IMR-90 (cell line): ENCODE measurements at regions not wholly inside any gene's neighbourhood (a gene's known extent, or its start where the extent isn't known, plus 50 kb on each side); places are given as distances from the start of the nearest gene placed in this dataset.

Source experiments
- ATAC-seq: fragments of 200-7000 bp; cut with Tn5 transposase; 2 replicates; pipeline ENCODE4 v1.9.1; 2020; ENCODE audit warnings: low read depth, mild to moderate bottlenecking, moderate library complexity
- BruUV-seq: library from RNA; stranded (reverse); fragments of 400-500 nt; replicated peaks from 2 replicates; lab custom pipeline; 2021; lab: Mats Ljungman, UMichigan
- CTCF ChIA-PET: fragments of 300-600 bp; formaldehyde crosslinking; extraction: SDS; loops from one replicate; lab custom pipeline; 2021; ENCODE audit warnings: antibody characterized with exemption; lab: Yijun Ruan, JAX
- POLR2A ChIA-PET: fragments of 300-600 bp; sonication (Branson Sonifier 250); formaldehyde crosslinking; loops from one replicate; lab custom pipeline; 2022; ENCODE audit warnings: antibody characterized with exemption; ENCODE audit not compliant: unreplicated experiment; lab: Charles Lee
- DNase-seq: peaks from one replicate; pipeline ENCODE4 v3.0.0; 2013
- H2AFZ ChIP-seq: replicated peaks from 2 replicates; pipeline ENCODE3; 2013; ENCODE audit warnings: low read length, mild to moderate bottlenecking; ENCODE audit not compliant: poor library complexity
- H2AK5ac ChIP-seq: 2 replicates; pipeline ENCODE4 v1.6.1; 2013; ENCODE audit warnings: low read depth, low read length, inconsistent platforms
- H2AK9ac ChIP-seq: replicated peaks from 2 replicates; pipeline ENCODE3; 2013; ENCODE audit warnings: mild to moderate bottlenecking, low read depth, low read length, moderate library complexity; ENCODE audit not compliant: poor library complexity
- H2BK120ac ChIP-seq: 2 replicates; pipeline ENCODE4 v1.6.1; 2013; ENCODE audit warnings: low read depth, low read length, inconsistent platforms
- H2BK15ac ChIP-seq: 3 replicates; pipeline ENCODE4 v1.6.1; 2013; ENCODE audit warnings: low read depth, low read length, inconsistent platforms
- H2BK20ac ChIP-seq: 2 replicates; pipeline ENCODE4 v1.6.1; 2013; ENCODE audit warnings: low read depth, mild to moderate bottlenecking, inconsistent platforms, low read length, moderate library complexity
- H2BK5ac ChIP-seq: 2 replicates; pipeline ENCODE4 v1.6.1; 2013; ENCODE audit warnings: mild to moderate bottlenecking, low read depth, low read length, inconsistent platforms; ENCODE audit not compliant: poor library complexity, severe bottlenecking
- H3K14ac ChIP-seq: replicated peaks from 2 replicates; pipeline ENCODE4 v1.6.1; 2013; ENCODE audit warnings: low read depth, low read length, inconsistent platforms
- H3K18ac ChIP-seq: 2 replicates; pipeline ENCODE4 v1.6.1; 2013; ENCODE audit warnings: low read depth, low read length, control low read depth
- H3K23ac ChIP-seq: 2 replicates; pipeline ENCODE4 v1.6.1; 2013; ENCODE audit warnings: low read depth, low read length, inconsistent platforms
- H3K27ac ChIP-seq: 2 replicates; pipeline ENCODE4 v1.5.1; 2013; ENCODE audit warnings: mild to moderate bottlenecking, control low read depth, low read length; ENCODE audit not compliant: insufficient read depth
- H3K27me3 ChIP-seq: 2 replicates; pipeline ENCODE4 v1.6.1; 2013; ENCODE audit warnings: low read length; ENCODE audit not compliant: control insufficient read depth, insufficient read depth
- H3K36me3 ChIP-seq: 2 replicates; pipeline ENCODE4 v1.6.1; 2013; ENCODE audit warnings: low read length, mixed read lengths; ENCODE audit not compliant: control insufficient read depth, insufficient read depth
- H3K4ac ChIP-seq: 2 replicates; pipeline ENCODE4 v1.6.1; 2013; ENCODE audit warnings: low read depth, low read length, inconsistent platforms
- H3K4me1 ChIP-seq: 2 replicates; pipeline ENCODE4 v1.6.1; 2013; ENCODE audit warnings: low read length, mixed read lengths; ENCODE audit not compliant: control insufficient read depth, insufficient read depth
- H3K4me2 ChIP-seq: 2 replicates; pipeline ENCODE4 v1.6.1; 2013; ENCODE audit warnings: low read depth, mild to moderate bottlenecking, control low read depth, low read length, moderate library complexity
- H3K4me3 ChIP-seq: 2 replicates; pipeline ENCODE4 v1.5.1; 2013; ENCODE audit warnings: low read depth, mild to moderate bottlenecking, control low read depth, low read length, moderate library complexity; ENCODE audit not compliant: insufficient read depth
- H3K56ac ChIP-seq: 2 replicates; pipeline ENCODE4 v1.6.1; 2013; ENCODE audit warnings: low read length, inconsistent platforms; ENCODE audit not compliant: insufficient read depth; ENCODE audit errors: extremely low read depth
- H3K79me1 ChIP-seq, 2 experiments: 2 replicates each; pipeline ENCODE4 v1.6.1; 2013; ENCODE audit warnings: low read length in 2 of 2, inconsistent platforms in 1 of 2, low read depth in 1 of 2
- H3K9ac ChIP-seq: 2 replicates; pipeline ENCODE4 v1.6.1; 2013; ENCODE audit warnings: low read depth, low read length, control low read depth
- H3K9me1 ChIP-seq: 2 replicates; pipeline ENCODE4 v1.6.1; 2013; ENCODE audit warnings: low read length, inconsistent platforms; ENCODE audit not compliant: insufficient read depth
- H3K9me3 ChIP-seq: 2 replicates; pipeline ENCODE4 v1.6.1; 2013; ENCODE audit warnings: low read length; ENCODE audit not compliant: control insufficient read depth, insufficient read depth
- H4K20me1 ChIP-seq: 2 replicates; pipeline ENCODE4 v1.6.1; 2013; ENCODE audit warnings: low read length, inconsistent platforms; ENCODE audit not compliant: insufficient read depth
- H4K5ac ChIP-seq: 2 replicates; pipeline ENCODE4 v1.6.1; 2013; ENCODE audit warnings: mild to moderate bottlenecking, low read depth, low read length, control low read depth
- H4K8ac ChIP-seq, 2 experiments: 2 replicates each; pipeline ENCODE4 v1.6.1; 2013; ENCODE audit warnings: low read depth in 2 of 2, low read length in 2 of 2, control low read depth in 1 of 2, inconsistent platforms in 1 of 2
- H4K91ac ChIP-seq: 2 replicates; pipeline ENCODE4 v1.6.1; 2013; ENCODE audit warnings: low read depth, low read length, inconsistent platforms; ENCODE audit not compliant: insufficient read depth
- BHLHE40 ChIP-seq: fragments of 150-350 bp; IDR thresholded peaks from 2 replicates; pipeline ENCODE4 v1.6.1; 2016; ENCODE audit warnings: mild to moderate bottlenecking, low read depth, low read length
- FOS ChIP-seq: fragments of 150-350 bp; IDR thresholded peaks from 2 replicates; pipeline ENCODE4 v1.6.1; 2016; ENCODE audit warnings: low read depth, low read length
- MAFK ChIP-seq: IDR thresholded peaks from 2 replicates; pipeline ENCODE4 v1.6.1; 2012; ENCODE audit warnings: low read depth, low read length, improper control_type of control experiment
- MXI1 ChIP-seq: IDR thresholded peaks from 2 replicates; pipeline ENCODE4 v1.6.1; 2012; ENCODE audit warnings: low read depth, mild to moderate bottlenecking, low read length, moderate library complexity, borderline replicate concordance
- WGBS, 2 experiments: methylation state at CpG; one replicate each; pipeline versions ENCODE4 v1.1.5 to v1.1.7; 2013; ENCODE audit warnings: missing lambda C conversion rate in 2 of 2; ENCODE audit not compliant: insufficient read length in 1 of 2; ENCODE audit errors: extremely low coverage in 2 of 2; 5-methylcytosine and 5-hydroxymethylcytosine counted together
- dilution Hi-C: fragments of 300-500 bp; cut with HindIII; formaldehyde crosslinking; loops from one replicate; pipeline ENCODE4 v1.14.3; 2018; ENCODE audit warnings: low sequenced_read_pairs; ENCODE audit not compliant: unreplicated experiment
- in situ Hi-C: fragments of 300-500 bp; cut with MboI; formaldehyde crosslinking; loops from 3 replicates; pipeline ENCODE4 v1.14.3; 2019; ENCODE audit warnings: low sequenced_read_pairs, inconsistent platforms, mixed read lengths
- intact Hi-C: fragments of 100-400 bp; cut with micrococcal nuclease; formaldehyde crosslinking; loops from 2 replicates; pipeline ENCODE4 v1.10.0; 2022
- TF ChIP-seq, protein P1 (sequence below): fragments of 150-350 bp; IDR thresholded peaks from 2 replicates; pipeline ENCODE4 v1.6.1; 2016; ENCODE audit warnings: low read depth, mild to moderate bottlenecking, low read length, moderate library complexity, borderline replicate concordance
- TF ChIP-seq, protein P2 (sequence below): fragments of 150-350 bp; IDR thresholded peaks from 2 replicates; pipeline ENCODE4 v1.6.1; 2017; ENCODE audit warnings: mild to moderate bottlenecking, antibody characterized with exemption, low read length, low read depth

DNA sequence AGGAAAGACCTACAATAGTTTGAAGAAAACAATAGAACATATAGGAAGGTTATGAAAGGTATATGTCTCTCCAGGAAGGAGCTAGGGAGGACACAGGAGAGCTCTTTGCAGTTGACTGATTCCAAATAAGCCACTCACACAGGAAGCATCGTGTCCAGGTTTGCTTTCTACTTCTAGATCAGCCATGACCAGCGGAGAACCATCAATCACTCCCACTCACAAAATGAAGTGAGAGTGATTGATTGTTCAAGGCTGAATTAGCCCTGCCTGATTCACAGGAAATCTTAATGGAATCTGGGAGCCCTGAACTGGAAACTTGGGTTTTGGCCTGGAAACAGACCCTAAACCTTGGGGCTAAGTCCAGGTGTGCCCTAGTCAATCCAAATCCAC lies 1292.2 kb upstream of the ZEB2 start:
- no peak for DNase-seq
- H4K8ac ChIP-seq, result no peak overlapping the region
- H2AK5ac ChIP-seq, result no peak overlapping the region
- 0 out of 2 replicates have a peak, but pooled peaks cover 3% of the 10 kb centered on the region for H3K9me1 ChIP-seq
- no peak overlapping the region for H3K9ac ChIP-seq
- no peak overlapping the region for H3K4me2 ChIP-seq
- ATAC-seq, result no peak
- no peak overlapping the region for H2AK9ac ChIP-seq
- H3K79me1 ChIP-seq, result no peaks in the 10 kb centered on the region
- no CpG with 5 or more reads among the region's 2 CpGs for WGBS, 2 experiments
- in situ Hi-C loops, result no loop called here
- no peak overlapping the region; the same call in 1 of the 2 replicates for H2BK20ac ChIP-seq
- 0 out of 3 replicates have a peak overlapping the region, but pooled peaks have one; percentile 75 for H2BK15ac ChIP-seq
- no peaks in the 10 kb centered on the region; the same call in 1 of the 2 replicates for H3K4me1 ChIP-seq
- intact Hi-C loops, result no loop called here
- H4K20me1 ChIP-seq, result no peaks in the 10 kb centered on the region
- H4K5ac ChIP-seq, result 0 out of 2 replicates have a peak overlapping the region, but pooled peaks have one; percentile 12
- BruUV-seq, result no TSS peak
- H3K18ac ChIP-seq, result peak overlapping the region; percentile 16; the same call in 1 of the 2 replicates
- dilution Hi-C loops, result no loop called here
- no peak overlapping the region for H2BK5ac ChIP-seq
- no peak overlapping the region for H4K91ac ChIP-seq
- no peak overlapping the region for H3K4ac ChIP-seq
- no peak overlapping the region for H3K4me3 ChIP-seq
- no peak overlapping the region for H3K27ac ChIP-seq
- ChIA-PET CTCF (no interaction called here), POLR2A (no interaction called here)
- H3K14ac ChIP-seq, result no peak overlapping the region
- no peak overlapping the region for H2AFZ ChIP-seq
- H2BK120ac ChIP-seq, result 0 out of 2 replicates have a peak overlapping the region, but pooled peaks have one; percentile 10
- H3K9me3 ChIP-seq, result no peaks in the 10 kb centered on the region
- no peak overlapping the region for H3K23ac ChIP-seq
- H3K27me3 ChIP-seq, result no peaks in the 10 kb centered on the region
- H3K36me3 ChIP-seq, result no peaks in the 10 kb centered on the region
- TF ChIP-seq, protein P1, sequence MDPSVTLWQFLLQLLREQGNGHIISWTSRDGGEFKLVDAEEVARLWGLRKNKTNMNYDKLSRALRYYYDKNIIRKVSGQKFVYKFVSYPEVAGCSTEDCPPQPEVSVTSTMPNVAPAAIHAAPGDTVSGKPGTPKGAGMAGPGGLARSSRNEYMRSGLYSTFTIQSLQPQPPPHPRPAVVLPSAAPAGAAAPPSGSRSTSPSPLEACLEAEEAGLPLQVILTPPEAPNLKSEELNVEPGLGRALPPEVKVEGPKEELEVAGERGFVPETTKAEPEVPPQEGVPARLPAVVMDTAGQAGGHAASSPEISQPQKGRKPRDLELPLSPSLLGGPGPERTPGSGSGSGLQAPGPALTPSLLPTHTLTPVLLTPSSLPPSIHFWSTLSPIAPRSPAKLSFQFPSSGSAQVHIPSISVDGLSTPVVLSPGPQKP, result no peak
- no peak for TF ChIP-seq MXI1
- TF ChIP-seq BHLHE40, result no peak
- TF ChIP-seq MAFK, result no peak
- TF ChIP-seq, protein P2, sequence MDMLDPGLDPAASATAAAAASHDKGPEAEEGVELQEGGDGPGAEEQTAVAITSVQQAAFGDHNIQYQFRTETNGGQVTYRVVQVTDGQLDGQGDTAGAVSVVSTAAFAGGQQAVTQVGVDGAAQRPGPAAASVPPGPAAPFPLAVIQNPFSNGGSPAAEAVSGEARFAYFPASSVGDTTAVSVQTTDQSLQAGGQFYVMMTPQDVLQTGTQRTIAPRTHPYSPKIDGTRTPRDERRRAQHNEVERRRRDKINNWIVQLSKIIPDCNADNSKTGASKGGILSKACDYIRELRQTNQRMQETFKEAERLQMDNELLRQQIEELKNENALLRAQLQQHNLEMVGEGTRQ, result no peak
- TF ChIP-seq FOS, result no peak
- H3K56ac ChIP-seq, result no peak overlapping the region
